CD4-positive, alpha-beta T cell treated with Interleukin-6 at 100 ng/mL for 8 hours (primary cell): ENCODE measurements at regions not wholly inside any gene's neighbourhood (a gene's known extent, or its start where the extent isn't known, plus 50 kb on each side); places are given as distances from the start of the nearest gene placed in this dataset.
A peak's percentile ranks its signal among the peaks of the same experiment; 100 is the strongest.
"Not testable (repeated sequence)": the region's sequence is repeated elsewhere in the genome, so short reads cannot be mapped to it uniquely, and the experiment has no call there.

ENCODE experiments used
- DNase-seq: peaks from one replicate; pipeline ENCODE4 v3.0.0-alpha.2; 2020; ENCODE audit warnings: mixed read lengths, low spot score

GRCh38 chr12:46619474-46619873, 206.3 kb downstream of the SLC38A4 start:
- DNase-seq, result not testable (repeated sequence)

GRCh38 chr12:46617737-46618136, 208.1 kb downstream of the SLC38A4 start:
- not testable (repeated sequence) for DNase-seq

- DNase-seq, result no peak
Observed at GRCh38 chr12:46617167-46617566, 208.6 kb downstream of the SLC38A4 start.

GRCh38 chr12:46610754-46611153, 215.0 kb downstream of the SLC38A4 start:
- no peak for DNase-seq

- DNase-seq, result no peak
Observed at GRCh38 chr12:46609674-46610073, 216.1 kb downstream of the SLC38A4 start.

- DNase-seq, result peak; percentile 38
Observed at GRCh38 chr12:46609273-46609623, 216.5 kb downstream of the SLC38A4 start.

GRCh38 chr12:46608431-46609272, 217.1 kb downstream of the SLC38A4 start:
- no peak for DNase-seq

- no peak for DNase-seq
Observed at GRCh38 chr12:46604684-46605083, 221.1 kb downstream of the SLC38A4 start.

- DNase-seq, result no peak
Observed at GRCh38 chr12:46603776-46604456, 221.9 kb downstream of the SLC38A4 start.

- no peak for DNase-seq
Observed at GRCh38 chr12:46602474-46602873, 223.3 kb downstream of the SLC38A4 start.

- no peak for DNase-seq
Observed at GRCh38 chr12:46590991-46591703, 218.6 kb upstream of the SLC38A2 start.

- peak; percentile 67 for DNase-seq
Observed at GRCh38 chr12:46585854-46586621, 213.5 kb upstream of the SLC38A2 start.

- not testable (repeated sequence) for DNase-seq
Observed at GRCh38 chr12:46584098-46584497, 211.5 kb upstream of the SLC38A2 start.

- not testable (repeated sequence) for DNase-seq
Observed at GRCh38 chr12:46581990-46582389, 209.4 kb upstream of the SLC38A2 start.

GRCh38 chr12:46580445-46580844, 207.9 kb upstream of the SLC38A2 start:
- DNase-seq, result no peak

- no peak for DNase-seq
Observed at GRCh38 chr12:46579474-46579873, 206.9 kb upstream of the SLC38A2 start.

- no peak for DNase-seq
Observed at GRCh38 chr12:46578190-46578982, 205.8 kb upstream of the SLC38A2 start.

- no peak for DNase-seq
Observed at GRCh38 chr12:46577063-46577776, 204.6 kb upstream of the SLC38A2 start.

GRCh38 chr12:46574847-46575246, 202.3 kb upstream of the SLC38A2 start:
- DNase-seq, result no peak

GRCh38 chr12:46573347-46573658, 200.7 kb upstream of the SLC38A2 start:
- DNase-seq, result no peak
